ENCODE measurements at regions not wholly inside any gene's neighbourhood (a gene's known extent, or its start where the extent isn't known, plus 50 kb on each side); places are given as distances from the start of the nearest gene placed in this dataset.

GRCh38 chr4:29734343-29735213, 985.6 kb upstream of the PCDH7 start:
- H3K56ac ChIP-seq (replicated peaks; ENCODE audit: insufficient read length, low read depth, low read length), result no peak overlapping the region
- no peaks in the 10 kb centered on the region for H3K23me2 ChIP-seq (ENCODE audit: low read depth, low read length)
- no peak overlapping the region for H3K4ac ChIP-seq (replicated peaks; ENCODE audit: insufficient read length, low read depth, low read length)
- no peak overlapping the region for H3K9ac ChIP-seq (replicated peaks in 1 of 4; ENCODE audit: extremely low read depth in 1 of 4, low read depth in 3 of 4, low read length in 3 of 4)
- no peaks in the 10 kb centered on the region for H3K9me3 ChIP-seq (ENCODE audit: insufficient read depth in 2 of 2, low read depth in 1 of 2, low read length in 1 of 2)
- no peak overlapping the region for H2BK15ac ChIP-seq (ENCODE audit: low read length)
- no peak overlapping the region for H2BK12ac ChIP-seq (ENCODE audit: low read depth, low read length)
- ChIA-PET CTCF (ENCODE audit: partially characterized antibody) (interaction anchor here (0.6 kb wide), 1 partner anchor 760 kb away, joined by 3 read pairs; no protein-coding TSS in a partner anchor), POLR2A (ENCODE audit: partially characterized antibody) (no interaction called here)
- H3K27me3 ChIP-seq (replicated peaks in 1 of 4; ENCODE audit: control insufficient read depth in 3 of 4, extremely low read depth in 1 of 4, insufficient read depth in 3 of 4, low read length in 3 of 4), result no peaks in the 10 kb centered on the region
- H2BK20ac ChIP-seq (ENCODE audit: low read length), result no peak overlapping the region
- 90% methylated on average over 8 of the region's 8 CpGs; no CpG with 5 or more reads in 1 of the 2 experiments for WGBS, 2 experiments (ENCODE audit: extremely low coverage in 1 of 2, insufficient coverage in 1 of 2, insufficient read length in 1 of 2, insufficient replicate concordance in 2 of 2, low coverage in 1 of 2, low lambda C conversion rate in 2 of 2, missing lambda C conversion rate in 1 of 2)
- H3K18ac ChIP-seq (ENCODE audit: extremely low read depth, low read length), result no peak overlapping the region
- no peaks in the 10 kb centered on the region for H3K36me3 ChIP-seq (ENCODE audit: control insufficient read depth in 2 of 4, insufficient read depth in 4 of 4, low read length in 3 of 4)
- H4K20me1 ChIP-seq (replicated peaks in 1 of 2; ENCODE audit: control insufficient read depth in 1 of 2, insufficient read depth in 2 of 2, low read length in 2 of 2), result no peaks in the 10 kb centered on the region
- no peak overlapping the region for H3K14ac ChIP-seq (ENCODE audit: insufficient read length)
- H4K91ac ChIP-seq (replicated peaks; ENCODE audit: insufficient read length, low read length), result no peak overlapping the region
- H3K4me3 ChIP-seq (ENCODE audit: extremely low read depth in 1 of 4, insufficient read depth in 2 of 4, low read depth in 3 of 4, low read length in 4 of 4), result no peak overlapping the region
- H2AK5ac ChIP-seq (ENCODE audit: low read depth, low read length), result no peak overlapping the region
- no peak overlapping the region for H2AFZ ChIP-seq (ENCODE audit: low read length)
- H3K79me1 ChIP-seq (ENCODE audit: low read depth, low read length), result no peaks in the 10 kb centered on the region
- H2BK5ac ChIP-seq (ENCODE audit: low read depth, low read length), result no peak overlapping the region
- DNase-seq (ENCODE audit: low read depth in 1 of 2, low spot score in 2 of 2) (no peak), FAIRE-seq (no peak)
- no peak overlapping the region for H2BK120ac ChIP-seq (replicated peaks; ENCODE audit: low read depth, low read length)
- no peak overlapping the region for H3K23ac ChIP-seq (ENCODE audit: insufficient read length)
- H3K79me2 ChIP-seq (ENCODE audit: control insufficient read depth in 1 of 2, insufficient read depth in 2 of 2, low read length in 2 of 2), result no peaks in the 10 kb centered on the region
- H3K4me1 ChIP-seq (replicated peaks in 1 of 4; ENCODE audit: control insufficient read depth in 3 of 4, insufficient read depth in 4 of 4, low read length in 3 of 4), result no peaks in the 10 kb centered on the region
- H3K4me2 ChIP-seq (ENCODE audit: insufficient read depth in 1 of 2, low read depth in 2 of 2, low read length in 2 of 2), result no peak overlapping the region
- H4K5ac ChIP-seq (ENCODE audit: insufficient read length, low read depth, low read length), result no peak overlapping the region
- no peak overlapping the region for H3K27ac ChIP-seq (ENCODE audit: low read depth, low read length)
- H4K8ac ChIP-seq (ENCODE audit: extremely low read depth, insufficient read depth, low read length), result no peak overlapping the region
- TF ChIP-seq BACH1 (IDR thresholded peaks at IDR 0.05; ENCODE audit: low read length) (no peak), RXRA (IDR thresholded peaks at IDR 0.05; ENCODE audit: insufficient read depth, low read depth, low read length) (no peak), KDM5A (IDR thresholded peaks at IDR 0.05; ENCODE audit: low read length) (no peak), RNF2 (IDR thresholded peaks at IDR 0.05; ENCODE audit: borderline replicate concordance, low read depth, low read length, missing control alignments, poor library complexity, severe bottlenecking) (no peak), RBBP5 (IDR thresholded peaks at IDR 0.05; ENCODE audit: borderline replicate concordance, low read depth, low read length) (no peak), SIRT6 (IDR thresholded peaks at IDR 0.05; ENCODE audit: low read length) (no peak), GABPA (IDR thresholded peaks at IDR 0.05; ENCODE audit: borderline replicate concordance, insufficient read depth, low read length) (no peak), CREB1 (IDR thresholded peaks at IDR 0.05) (no peak), TEAD4 (IDR thresholded peaks at IDR 0.05; ENCODE audit: low read depth, low read length) (no peak), JUND (IDR thresholded peaks at IDR 0.05; ENCODE audit: low read length) (no peak), EP300 (IDR thresholded peaks at IDR 0.05; ENCODE audit: borderline replicate concordance in 1 of 2, low read depth in 2 of 2, low read length in 2 of 2) (no peak), POLR2A (IDR thresholded peaks at IDR 0.05; ENCODE audit: control extremely low read depth in 1 of 2, low read depth in 2 of 2, low read length in 2 of 2) (no peak), POLR2AphosphoS5 (IDR thresholded peaks at IDR 0.05; ENCODE audit: low read depth, low read length) (no peak), MAFK (IDR thresholded peaks at IDR 0.05; ENCODE audit: low read depth, low read length) (no peak)
